B cell (primary cell): ENCODE measurements at regions not wholly inside any gene's neighbourhood (a gene's known extent, or its start where the extent isn't known, plus 50 kb on each side); places are given as distances from the start of the nearest gene placed in this dataset.

Experiments used
- ATAC-seq: fragments of 200-7000 bp; cut with Tn5 transposase; one replicate; pipeline ENCODE4 v1.10.0; 2021; ENCODE audit warnings: low read depth, mild to moderate bottlenecking, moderate number of reproducible peaks, moderate library complexity
- CTCF ChIA-PET: fragments of 350-600 bp; sonication (Branson Sonifier 250); formaldehyde crosslinking; loops from one replicate; lab custom pipeline; 2021; ENCODE audit warnings: antibody characterized with exemption, inconsistent platforms; lab: Charles Lee
- POLR2A ChIA-PET: fragments of 350-600 bp; sonication (Branson Sonifier 250); formaldehyde crosslinking; loops from one replicate; lab custom pipeline; 2021; ENCODE audit warnings: antibody characterized with exemption; lab: Charles Lee
- DNase-seq: peaks from one replicate; pipeline ENCODE4 v3.0.0; 2013
- H2AFZ ChIP-seq: 2 replicates; pipeline ENCODE4 v1.6.1; 2012; ENCODE audit warnings: mild to moderate bottlenecking, low read depth, low read length; ENCODE audit not compliant: insufficient read depth, poor library complexity, severe bottlenecking
- H3K27ac ChIP-seq, 2 donors: 1 replicate in 1 of 2; 2 replicates in 1 of 2; pipeline ENCODE4 v1.5.1; 2012 to 2013; ENCODE audit warnings: low read length in 2 of 2, mild to moderate bottlenecking in 2 of 2, moderate library complexity in 1 of 2
- H3K27me3 ChIP-seq, 4 experiments: fragments of 200-600 bp in 1 of 4; sonication (generic) in 1 of 4; replicated peaks in 1 of 4; 1 replicate in 2 of 4; 2 replicates in 2 of 4; pipeline versions ENCODE4 v1.6.1 to v1.7.0; 2013 to 2016; ENCODE audit warnings: low read length in 3 of 4, mild to moderate bottlenecking in 2 of 4, mixed read lengths in 1 of 4, moderate library complexity in 1 of 4; ENCODE audit not compliant: insufficient read depth in 4 of 4, control insufficient read depth in 3 of 4; ENCODE audit errors: control extremely low read depth in 1 of 4
- H3K36me3 ChIP-seq, 2 experiments: replicated peaks in 1 of 2; 1 replicate in 1 of 2; 2 replicates in 1 of 2; pipeline versions ENCODE4 v1.6.1 to v1.7.1; 2013; ENCODE audit warnings: low read length in 1 of 2; ENCODE audit not compliant: insufficient read depth in 2 of 2, control insufficient read depth in 1 of 2; ENCODE audit errors: control extremely low read depth in 1 of 2, extremely low read depth in 1 of 2
- H3K4me1 ChIP-seq, 2 donors: fragments of 200-600 bp in 1 of 2; sonication (generic) in 1 of 2; 1 replicate in 1 of 2; 2 replicates in 1 of 2; pipeline versions ENCODE4 v1.5.1 to v1.6.1; 2013 to 2017; ENCODE audit warnings: low read length in 2 of 2; ENCODE audit not compliant: control insufficient read depth in 2 of 2, insufficient read depth in 2 of 2
- H3K4me2 ChIP-seq: replicated peaks from 2 replicates; pipeline ENCODE3; 2012; ENCODE audit warnings: mild to moderate bottlenecking, low read depth, low read length; ENCODE audit not compliant: poor library complexity, severe bottlenecking
- H3K4me3 ChIP-seq, 5 experiments: fragments of 200-600 bp in 1 of 5; sonication (generic) in 1 of 5; 1 replicate in 3 of 5; 2 replicates in 2 of 5; pipeline versions ENCODE4 v1.5.1 to v1.7.0; 2011 to 2016; ENCODE audit warnings: low read length in 4 of 5, mild to moderate bottlenecking in 4 of 5, low read depth in 2 of 5, control low read depth in 1 of 5, moderate library complexity in 1 of 5; ENCODE audit not compliant: insufficient read depth in 1 of 5; ENCODE audit errors: control extremely low read depth in 1 of 5, extremely low read depth in 1 of 5
- H3K79me2 ChIP-seq: fragments of 200-600 bp; sonication (generic); one replicate; pipeline ENCODE4 v1.6.0; 2016; ENCODE audit warnings: low read length; ENCODE audit not compliant: control insufficient read depth, insufficient read depth
- H3K9ac ChIP-seq: fragments of 200-600 bp; sonication (generic); 2 replicates; pipeline ENCODE4 v1.6.1; 2017; ENCODE audit warnings: mild to moderate bottlenecking, low read length, moderate library complexity
- H3K9me3 ChIP-seq, 3 donors: one replicate each; pipeline versions ENCODE4 v1.6.1 to v1.7.1; 2013; ENCODE audit warnings: low read length in 2 of 3; ENCODE audit not compliant: control insufficient read depth in 2 of 3, insufficient read depth in 1 of 3; ENCODE audit errors: control extremely low read depth in 1 of 3
- H4K20me1 ChIP-seq: 2 replicates; pipeline ENCODE4 v1.6.0; 2012; ENCODE audit warnings: mild to moderate bottlenecking, low read length; ENCODE audit not compliant: insufficient read depth, control insufficient read depth, poor library complexity, severe bottlenecking
- H3K27ac Mint-ChIP-seq: one replicate; pipeline ENCODE4 v1.8.0; 2021; ENCODE audit warnings: mixed read lengths
- H3K27me3 Mint-ChIP-seq: one replicate; pipeline ENCODE4 v1.8.0; 2021; ENCODE audit warnings: mixed read lengths
- H3K4me1 Mint-ChIP-seq: one replicate; pipeline ENCODE4 v1.8.0; 2021; ENCODE audit warnings: mixed read lengths
- H3K4me3 Mint-ChIP-seq: one replicate; pipeline ENCODE4 v1.8.0; 2021; ENCODE audit warnings: mixed read lengths
- H3K9me3 Mint-ChIP-seq: one replicate; pipeline ENCODE4 v1.8.0; 2022; ENCODE audit warnings: mixed read lengths; ENCODE audit not compliant: insufficient read depth
- CTCF ChIP-seq: fragments of 200-600 bp; IDR thresholded peaks from one replicate; pipeline ENCODE4 v1.8.0; 2022; ENCODE audit warnings: antibody characterized with exemption, mild to moderate bottlenecking
- EZH2 ChIP-seq: IDR thresholded peaks from 2 replicates; pipeline ENCODE4 v1.6.1; 2012; ENCODE audit warnings: borderline replicate concordance, low read depth, mild to moderate bottlenecking, moderate library complexity, low read length; ENCODE audit not compliant: insufficient read depth, poor library complexity, severe bottlenecking
- WGBS: methylation state at CpG from one replicate; pipeline ENCODE4 v1.1.5; 2013; ENCODE audit warnings: missing lambda C conversion rate; ENCODE audit not compliant: insufficient coverage; 5-methylcytosine and 5-hydroxymethylcytosine counted together
- intact Hi-C: fragments of 100-400 bp; cut with micrococcal nuclease; formaldehyde crosslinking; loops from one replicate; pipeline ENCODE4 v1.10.0; 2022

DNA sequence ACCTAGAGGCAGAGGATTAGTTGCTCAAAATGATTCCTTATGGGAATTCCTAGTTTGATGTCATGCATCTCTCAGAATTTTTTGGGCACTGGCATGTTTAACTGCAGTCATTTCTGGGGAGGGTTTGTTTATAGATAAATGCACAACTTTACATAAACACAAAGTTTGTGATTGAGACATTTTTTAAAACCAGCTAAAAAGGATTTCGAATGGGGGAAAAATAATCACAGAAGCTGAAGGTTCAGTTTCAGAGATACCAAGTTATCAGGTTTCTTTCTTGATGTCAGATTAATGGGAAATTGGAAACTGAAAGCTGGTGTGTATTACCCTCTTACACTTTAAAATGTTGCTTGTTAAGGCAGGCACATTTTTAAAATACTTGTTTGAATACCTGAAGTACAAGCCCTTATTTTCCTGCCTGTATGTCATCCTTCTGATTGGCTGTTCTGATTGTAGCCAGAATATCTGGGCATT is 72.1 kb downstream of the DISP1 start:
- Mint-ChIP-seq H3K4me3 (no peak overlapping the region), H3K27ac (no peak overlapping the region), H3K27me3 (no peaks in the 10 kb centered on the region), H3K4me1 (peaks cover 4% of the 10 kb centered on the region), H3K9me3 (no peaks in the 10 kb centered on the region)
- no peak for ATAC-seq
- Histone ChIP-seq H4K20me1 (no peaks in the 10 kb centered on the region), H3K4me1 (no peaks in the 10 kb centered on the region), H3K4me2 (no peak overlapping the region), H3K4me3 (no peak overlapping the region), H3K9ac (no peak overlapping the region), H2AFZ (no peak overlapping the region), H3K36me3 (no peaks in the 10 kb centered on the region), H3K79me2 (no peaks in the 10 kb centered on the region), H3K9me3 (no peaks in the 10 kb centered on the region), H3K27me3 (no peaks in the 10 kb centered on the region), H3K27ac (no peak overlapping the region)
- no CpG with 5 or more reads among the region's 1 CpG for WGBS
- TF ChIP-seq CTCF: no peak
- TF ChIP-seq EZH2: no peak
- ChIA-PET POLR2A (no interaction called here), CTCF (no interaction called here)
- DNase-seq: no peak
- intact Hi-C loops: no loop called here

DNA sequence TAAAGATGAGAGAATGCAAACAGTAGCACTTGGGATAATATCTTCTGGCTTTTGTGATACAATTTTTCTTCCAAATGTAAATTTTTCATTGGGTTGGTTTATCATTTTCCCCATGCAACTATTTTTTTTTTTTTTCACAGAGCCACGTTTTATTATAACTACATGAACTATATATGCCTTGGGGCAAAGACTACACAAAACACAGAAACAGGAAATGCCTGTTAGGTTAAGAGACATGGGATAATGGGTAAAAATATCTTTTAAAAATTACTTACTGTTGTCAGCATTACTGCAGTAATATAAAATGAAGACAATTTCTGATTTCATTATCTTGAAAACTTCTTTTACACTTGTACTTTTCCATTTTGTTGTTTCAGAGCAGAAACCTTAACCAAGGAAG is 74.6 kb downstream of the DISP1 start:
- ATAC-seq (no peak), DNase-seq (no peak)
- H3K27me3 Mint-ChIP-seq: no peaks in the 10 kb centered on the region
- Histone ChIP-seq H4K20me1 (no peaks in the 10 kb centered on the region), H3K4me3 (no peak overlapping the region), H3K27me3 (no peaks in the 10 kb centered on the region), H3K9ac (no peak overlapping the region), H3K36me3 (no peaks in the 10 kb centered on the region), H3K4me2 (no peak overlapping the region), H3K9me3 (peaks cover 0 to 13% (median 0%) of the 10 kb centered on the region in 3 donors), H3K4me1 (no peaks in the 10 kb centered on the region), H3K79me2 (no peaks in the 10 kb centered on the region), H3K27ac (no peak overlapping the region), H2AFZ (no peak overlapping the region)
- H3K4me3 Mint-ChIP-seq: no peak overlapping the region
- WGBS: no CpG with 5 or more reads among the region's 1 CpG
- intact Hi-C loops: no loop called here
- H3K4me1 Mint-ChIP-seq: peaks cover 4% of the 10 kb centered on the region
- no peaks in the 10 kb centered on the region for H3K9me3 Mint-ChIP-seq
- ChIA-PET POLR2A (no interaction called here), CTCF (interaction anchor here (1.6 kb wide), 1 partner anchor 201 kb away, joined by 3 read pairs; no protein-coding TSS in a partner anchor)
- H3K27ac Mint-ChIP-seq: no peak overlapping the region
- TF ChIP-seq CTCF (no peak), EZH2 (no peak)
